Activated CD8-positive, alpha-beta T cell treated with anti-CD3 and anti-CD28 coated beads, Interleukin-2, amount 10 ng/mL, durations not matched to agents 7 days and 5 days (primary cell): ENCODE measurements at regions not wholly inside any gene's neighbourhood (a gene's known extent, or its start where the extent isn't known, plus 50 kb on each side); places are given as distances from the start of the nearest gene placed in this dataset.

Experiments used
- ATAC-seq: fragments of 150-1000 bp; cut with Tn5 transposase; one replicate; pipeline ENCODE4 v1.10.0; 2021; ENCODE audit warnings: moderate library complexity
- CTCF ChIA-PET: fragments of 350-600 bp; sonication (Branson Sonifier 250); formaldehyde crosslinking; loops from one replicate; lab custom pipeline; 2021; ENCODE audit warnings: antibody characterized with exemption; lab: Charles Lee
- POLR2A ChIA-PET: fragments of 350-600 bp; sonication (Branson Sonifier 250); formaldehyde crosslinking; loops from one replicate; lab custom pipeline; 2021; ENCODE audit warnings: antibody characterized with exemption; lab: Charles Lee
- DNase-seq: peaks from one replicate; pipeline ENCODE4 v3.0.0-alpha.2; 2020
- H3K27ac Mint-ChIP-seq: one replicate; pipeline ENCODE4 v1.8.0; 2021; ENCODE audit warnings: mild to moderate bottlenecking, mixed read lengths
- H3K27me3 Mint-ChIP-seq: one replicate; pipeline ENCODE4 v1.8.0; 2021; ENCODE audit warnings: low read depth, mixed read lengths
- H3K36me3 Mint-ChIP-seq: one replicate; pipeline ENCODE4 v1.8.0; 2021; ENCODE audit warnings: low read depth, mixed read lengths
- H3K4me1 Mint-ChIP-seq: one replicate; pipeline ENCODE4 v1.8.0; 2021; ENCODE audit warnings: low read depth, mixed read lengths
- H3K4me3 Mint-ChIP-seq: one replicate; pipeline ENCODE4 v1.8.0; 2021; ENCODE audit warnings: mild to moderate bottlenecking, mixed read lengths
- H3K9me3 Mint-ChIP-seq: one replicate; pipeline ENCODE4 v1.8.0; 2022; ENCODE audit warnings: mixed read lengths; ENCODE audit not compliant: insufficient read depth

DNA sequence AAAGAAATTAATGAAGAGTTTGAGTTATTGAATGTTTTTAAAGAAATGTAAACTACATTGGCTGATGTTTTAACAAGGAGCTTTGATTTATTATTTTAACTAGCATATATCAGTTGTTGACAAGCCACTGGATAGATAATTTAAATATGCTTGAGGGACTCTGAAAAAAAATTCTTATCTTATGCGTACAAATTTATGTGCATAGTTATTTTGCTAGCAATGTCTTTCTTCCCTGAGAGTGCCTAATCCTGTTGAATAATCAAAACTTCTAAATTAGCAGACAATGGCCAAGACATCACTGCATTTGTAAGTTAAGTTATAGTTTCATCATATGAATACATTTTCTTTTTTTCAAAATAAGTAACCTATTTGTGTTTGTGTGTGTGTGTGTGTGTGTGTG, 342.3 kb downstream of the MED10 start:
- ChIA-PET CTCF (no interaction called here), POLR2A (no interaction called here)
- Mint-ChIP-seq H3K36me3 (no peaks in the 10 kb centered on the region), H3K27ac (no peak overlapping the region), H3K4me3 (no peak overlapping the region), H3K27me3 (no peaks in the 10 kb centered on the region), H3K4me1 (no peaks in the 10 kb centered on the region), H3K9me3 (no peaks in the 10 kb centered on the region)
- ATAC-seq (no peak), DNase-seq (no peak)

DNA sequence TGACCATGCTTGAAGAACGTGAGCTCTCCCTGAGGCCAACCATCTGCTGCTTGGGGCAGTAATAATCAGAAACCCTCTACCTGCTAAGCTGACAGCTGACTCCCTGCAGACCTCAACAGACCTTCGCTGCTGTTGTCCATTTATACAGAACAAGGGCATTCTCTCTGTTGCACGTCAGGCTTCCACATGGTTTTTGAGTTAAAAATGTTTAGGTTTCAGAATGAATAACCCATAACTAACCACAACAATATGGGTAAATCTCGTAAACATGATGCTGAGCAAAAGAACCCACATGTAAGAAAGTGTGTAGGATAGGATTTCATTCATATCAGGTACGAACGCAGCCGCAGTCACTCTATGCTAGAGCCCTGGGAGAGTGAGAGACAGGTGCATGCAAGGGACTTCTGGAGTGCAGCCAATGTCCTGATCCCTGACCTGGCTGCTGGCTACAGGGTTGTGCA, 348.5 kb downstream of the MED10 start:
- no peaks in the 10 kb centered on the region for H3K9me3 Mint-ChIP-seq
- POLR2A ChIA-PET = no interaction called here
- ATAC-seq (no peak), DNase-seq (no peak)
- H3K4me3 Mint-ChIP-seq = no peak overlapping the region
- no peak overlapping the region for H3K27ac Mint-ChIP-seq
- H3K4me1 Mint-ChIP-seq = no peaks in the 10 kb centered on the region
- CTCF ChIA-PET = no interaction called here
- H3K27me3 Mint-ChIP-seq = no peaks in the 10 kb centered on the region
- H3K36me3 Mint-ChIP-seq = no peaks in the 10 kb centered on the region

DNA sequence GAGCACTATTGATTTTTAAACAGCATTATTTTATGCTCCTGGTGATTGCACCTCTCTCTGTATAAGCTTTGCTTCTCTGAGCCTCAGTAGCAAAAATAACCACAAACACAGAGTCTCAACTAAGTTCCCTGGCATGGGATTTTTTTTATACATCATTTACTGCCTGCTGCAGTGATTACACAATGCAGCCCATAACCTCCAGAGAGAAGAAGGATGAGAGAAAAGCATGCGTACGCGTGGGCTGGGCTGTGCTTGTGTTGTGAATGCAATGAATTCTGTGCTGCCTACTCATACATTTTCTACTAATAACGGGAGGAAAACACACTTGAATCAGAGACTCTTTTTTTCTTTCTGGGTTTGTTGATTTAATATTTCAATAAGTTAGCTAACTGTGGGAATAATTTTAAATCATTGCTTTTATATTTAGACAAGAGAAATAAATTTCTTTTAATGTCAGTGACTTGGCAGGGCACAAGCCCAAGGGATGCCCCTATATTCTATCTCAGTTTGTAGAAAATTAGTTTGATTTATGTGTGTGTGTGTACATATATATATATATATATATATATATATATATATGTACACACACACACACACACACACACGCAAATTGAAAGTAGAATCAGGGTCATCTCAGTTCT, 351.5 kb downstream of the MED10 start:
- Mint-ChIP-seq H3K27ac (no peak overlapping the region), H3K4me3 (no peak overlapping the region), H3K27me3 (no peaks in the 10 kb centered on the region), H3K36me3 (no peaks in the 10 kb centered on the region), H3K4me1 (no peaks in the 10 kb centered on the region), H3K9me3 (no peaks in the 10 kb centered on the region)
- CTCF ChIA-PET = no interaction called here
- no peak for ATAC-seq
- POLR2A ChIA-PET = no interaction called here
- no peak for DNase-seq

DNA sequence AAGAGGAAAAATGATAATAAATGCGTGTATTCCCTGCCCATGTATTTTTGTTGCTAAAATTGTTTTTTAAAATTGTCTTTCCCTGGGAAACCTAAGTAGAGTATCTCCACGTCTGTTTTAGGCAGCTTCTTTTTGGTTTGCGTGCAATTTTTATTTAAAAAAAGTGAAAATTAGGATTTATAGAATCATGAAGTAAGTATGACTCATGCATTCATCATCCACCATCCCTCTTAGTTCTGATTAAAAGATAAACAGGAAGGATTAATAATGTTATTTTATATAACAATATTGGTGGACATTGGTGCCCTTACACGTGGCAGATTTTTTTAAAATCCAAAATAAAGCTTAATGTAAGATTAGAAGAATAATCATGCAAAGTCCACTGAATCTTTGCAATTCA, 358.7 kb downstream of the MED10 start:
- Mint-ChIP-seq H3K9me3 (no peaks in the 10 kb centered on the region), H3K27ac (no peak overlapping the region), H3K4me3 (no peak overlapping the region), H3K27me3 (no peaks in the 10 kb centered on the region), H3K4me1 (no peaks in the 10 kb centered on the region), H3K36me3 (no peaks in the 10 kb centered on the region)
- POLR2A ChIA-PET = no interaction called here
- no peak for DNase-seq
- no peak for ATAC-seq
- CTCF ChIA-PET = no interaction called here

DNA sequence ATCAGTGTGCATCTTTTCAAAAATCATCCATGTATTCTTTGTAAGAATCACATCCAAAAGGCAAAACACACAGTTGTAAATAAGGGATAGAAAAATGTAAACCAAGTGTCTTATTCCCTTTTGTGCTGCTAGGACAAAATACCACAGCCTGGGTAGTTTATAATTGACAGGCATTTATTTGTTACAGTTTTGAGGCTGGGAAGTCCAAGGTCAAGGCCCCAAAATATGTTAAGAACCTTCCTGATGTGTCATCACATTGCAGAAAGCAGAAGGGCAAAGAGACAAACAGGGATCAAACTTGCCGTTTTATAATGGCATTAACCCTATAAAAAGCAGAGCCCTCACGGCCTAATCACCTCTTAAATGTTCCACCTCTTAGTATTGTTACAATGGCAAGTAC, 364.8 kb downstream of the MED10 start:
- H3K27me3 Mint-ChIP-seq = no peaks in the 10 kb centered on the region
- H3K27ac Mint-ChIP-seq = no peak overlapping the region
- DNase-seq = no peak
- ATAC-seq = no peak
- H3K9me3 Mint-ChIP-seq = no peaks in the 10 kb centered on the region
- CTCF ChIA-PET = no interaction called here
- H3K36me3 Mint-ChIP-seq = no peaks in the 10 kb centered on the region
- H3K4me1 Mint-ChIP-seq = no peaks in the 10 kb centered on the region
- POLR2A ChIA-PET = no interaction called here
- H3K4me3 Mint-ChIP-seq = no peak overlapping the region

DNA sequence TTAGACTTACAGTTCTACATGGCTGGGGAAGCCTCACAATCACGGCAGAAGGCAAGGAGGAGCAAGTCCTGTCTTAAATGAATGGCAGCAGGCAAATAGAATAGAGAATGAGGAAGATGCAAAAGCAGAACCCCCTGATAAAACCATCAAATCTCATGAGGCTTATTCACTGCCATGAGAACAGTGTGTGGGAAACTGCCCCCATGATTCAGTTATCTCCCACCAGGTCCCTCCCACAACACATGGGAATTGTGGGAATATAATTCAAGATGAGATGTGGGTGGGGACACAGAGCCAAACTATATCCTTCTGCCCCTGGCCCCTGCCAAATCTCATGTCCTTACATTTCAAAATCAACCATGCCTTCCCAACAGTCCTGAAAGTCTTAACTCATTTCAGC, 367.1 kb downstream of the MED10 start:
- Mint-ChIP-seq H3K36me3 (no peaks in the 10 kb centered on the region), H3K9me3 (no peaks in the 10 kb centered on the region), H3K4me3 (no peak overlapping the region), H3K27ac (no peak overlapping the region), H3K27me3 (no peaks in the 10 kb centered on the region), H3K4me1 (no peaks in the 10 kb centered on the region)
- DNase-seq (no peak), ATAC-seq (no peak)
- CTCF ChIA-PET = no interaction called here
- POLR2A ChIA-PET = no interaction called here

DNA sequence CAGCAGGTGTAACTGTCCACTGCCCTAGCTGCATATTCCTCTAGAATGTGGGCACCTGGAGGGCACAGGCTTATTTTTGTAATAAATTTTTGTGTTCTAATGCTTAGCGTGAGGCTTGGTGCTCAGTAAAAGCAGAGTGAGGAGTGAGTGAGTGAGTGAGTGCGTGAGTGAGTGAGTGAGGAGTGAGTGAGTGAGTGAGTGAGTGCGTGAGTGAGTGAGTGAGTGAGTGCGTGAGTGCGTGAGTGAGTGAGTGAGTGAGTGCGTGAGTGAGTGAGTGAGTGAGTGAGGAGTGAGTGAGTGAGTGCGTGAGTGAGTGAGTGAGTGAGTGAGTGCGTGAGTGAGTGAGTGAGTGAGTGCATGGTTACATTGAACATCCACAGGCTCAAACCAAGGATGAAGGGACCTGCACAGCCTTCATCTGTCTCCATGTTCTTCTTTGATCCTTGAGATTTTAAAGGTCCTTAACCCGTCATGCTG, 371.5 kb downstream of the MED10 start:
- H3K27me3 Mint-ChIP-seq = no peaks in the 10 kb centered on the region
- H3K36me3 Mint-ChIP-seq = no peaks in the 10 kb centered on the region
- DNase-seq (no peak), ATAC-seq (no peak)
- no peaks in the 10 kb centered on the region for H3K9me3 Mint-ChIP-seq
- H3K4me1 Mint-ChIP-seq = no peaks in the 10 kb centered on the region
- no peak overlapping the region for H3K27ac Mint-ChIP-seq
- POLR2A ChIA-PET = no interaction called here
- H3K4me3 Mint-ChIP-seq = no peak overlapping the region
- CTCF ChIA-PET = no interaction called here

DNA sequence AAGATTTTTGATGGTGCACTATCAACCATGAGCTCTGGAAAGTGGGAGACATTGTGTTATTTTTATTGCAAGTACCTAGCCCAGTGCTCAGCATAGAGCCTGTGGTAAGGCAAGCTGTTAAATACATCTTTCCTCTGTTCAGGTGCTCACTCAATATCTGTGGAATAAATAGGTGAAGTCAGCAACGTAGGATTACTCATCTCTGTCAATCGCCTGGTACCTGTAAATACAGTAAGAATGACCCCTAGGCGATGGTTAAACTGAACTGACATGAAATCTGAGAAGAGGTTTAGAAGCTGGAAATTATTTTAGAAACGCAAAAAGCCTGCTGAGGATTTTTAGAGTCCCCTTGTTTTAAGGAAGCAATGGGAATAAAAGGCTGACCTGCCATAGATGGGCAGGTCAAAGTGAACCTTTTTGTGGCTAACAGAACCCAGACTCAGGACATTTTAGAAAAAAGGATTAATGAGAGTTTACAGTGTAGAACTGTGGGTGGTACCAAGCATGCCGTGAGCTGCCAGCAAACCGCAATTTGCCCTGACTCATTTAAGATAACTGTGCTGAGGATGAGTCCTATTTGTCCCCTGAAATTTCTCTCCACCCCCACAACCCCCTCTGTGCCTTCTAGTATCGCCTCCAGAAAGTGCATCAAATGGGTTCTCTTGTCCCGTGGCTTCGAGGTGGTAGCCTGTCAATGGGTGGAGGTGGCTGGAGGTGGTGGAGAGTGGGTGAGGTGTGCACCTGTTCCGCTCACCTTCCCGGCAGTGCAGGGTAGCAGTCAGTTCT, 375.1 kb downstream of the MED10 start:
- Mint-ChIP-seq H3K9me3 (no peaks in the 10 kb centered on the region), H3K27ac (no peak overlapping the region), H3K4me1 (no peaks in the 10 kb centered on the region), H3K4me3 (no peak overlapping the region), H3K36me3 (no peaks in the 10 kb centered on the region), H3K27me3 (no peaks in the 10 kb centered on the region)
- CTCF ChIA-PET = no interaction called here
- ATAC-seq = no peak
- no peak for DNase-seq
- POLR2A ChIA-PET = no interaction called here

DNA sequence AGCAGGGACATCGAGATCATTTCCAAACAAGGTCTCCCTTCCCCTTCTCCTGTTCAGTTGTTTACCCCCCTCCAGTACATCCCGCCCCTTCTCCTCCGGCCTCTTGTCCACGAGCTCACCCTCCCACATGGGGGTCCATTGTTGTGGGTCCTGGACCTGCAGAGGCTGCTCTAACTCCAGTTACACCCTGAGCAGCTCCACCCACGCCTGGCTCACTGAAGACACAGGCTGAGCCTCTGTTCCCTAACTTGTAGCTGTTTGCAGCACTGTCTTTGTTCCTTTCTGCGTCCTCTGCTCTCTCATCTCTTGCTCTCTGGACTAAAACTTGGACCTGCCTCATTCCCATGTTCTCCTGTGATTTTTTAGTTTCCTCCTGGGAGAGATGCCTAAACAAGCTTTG, 377.5 kb downstream of the MED10 start:
- Mint-ChIP-seq H3K27me3 (no peaks in the 10 kb centered on the region), H3K4me3 (no peak overlapping the region), H3K9me3 (peaks cover 3% of the 10 kb centered on the region), H3K4me1 (no peaks in the 10 kb centered on the region), H3K27ac (no peak overlapping the region), H3K36me3 (no peaks in the 10 kb centered on the region)
- ChIA-PET POLR2A (interaction anchor here (0.7 kb wide), 1 partner anchor 107 kb away, joined by 3 read pairs; no protein-coding TSS in a partner anchor), CTCF (no interaction called here)
- DNase-seq (no peak), ATAC-seq (no peak)

DNA sequence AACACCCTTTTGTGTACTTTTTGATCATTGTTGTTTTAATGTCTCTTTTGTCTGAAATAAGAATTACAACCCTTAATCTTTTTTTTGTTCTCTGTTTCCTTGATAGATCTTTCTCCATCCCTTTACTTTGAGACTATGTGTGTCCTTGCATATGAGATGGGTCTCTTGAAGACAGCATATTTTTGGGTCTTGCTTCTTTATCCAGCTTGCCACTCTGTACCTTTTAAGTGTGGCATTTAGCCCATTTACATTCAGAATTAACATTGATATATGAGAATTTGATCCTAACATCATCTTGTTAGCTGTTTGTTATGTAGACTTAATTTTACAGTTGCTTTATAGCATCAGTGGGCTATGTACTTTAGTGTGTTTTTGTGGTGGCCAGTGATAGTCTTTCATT, 382.5 kb downstream of the MED10 start:
- Mint-ChIP-seq H3K27me3 (no peaks in the 10 kb centered on the region), H3K27ac (no peak overlapping the region), H3K9me3 (peaks cover 3% of the 10 kb centered on the region), H3K4me1 (no peaks in the 10 kb centered on the region), H3K4me3 (no peak overlapping the region), H3K36me3 (no peaks in the 10 kb centered on the region)
- POLR2A ChIA-PET = no interaction called here
- CTCF ChIA-PET = no interaction called here
- ATAC-seq (no peak), DNase-seq (no peak)

DNA sequence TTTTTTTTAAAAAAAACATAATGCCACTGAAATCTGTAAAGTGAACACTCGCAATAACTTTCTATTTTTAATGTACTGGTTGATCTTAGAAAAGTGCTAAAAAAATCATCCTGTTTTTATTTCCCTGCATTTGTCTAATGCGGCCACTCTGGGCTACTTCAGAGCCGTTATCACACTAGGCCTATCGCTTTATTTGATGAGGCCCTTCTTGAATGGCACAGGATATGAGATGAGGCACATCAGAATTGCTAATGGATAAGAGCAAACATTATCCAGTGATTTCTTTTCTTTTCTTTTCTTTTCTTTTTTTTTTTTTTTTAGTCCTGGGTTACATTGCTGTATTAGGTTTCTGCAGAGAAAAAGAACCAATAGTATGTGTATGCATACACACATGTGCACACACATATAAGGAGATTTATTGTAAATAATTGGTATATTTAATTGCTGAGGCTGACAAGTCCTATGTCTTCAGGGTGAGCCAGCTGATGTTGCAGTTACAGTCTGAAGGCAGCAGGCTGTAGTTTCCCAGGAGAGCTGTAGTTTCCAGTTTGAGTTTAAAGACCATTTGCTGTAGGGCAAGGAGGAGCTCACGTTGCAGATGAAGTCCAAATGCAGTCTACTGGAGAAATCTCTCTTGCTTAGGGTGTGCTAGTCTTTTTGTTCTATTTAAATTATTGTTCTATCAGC, 391.7 kb downstream of the MED10 start:
- POLR2A ChIA-PET = no interaction called here
- Mint-ChIP-seq H3K4me3 (no peak overlapping the region), H3K36me3 (no peaks in the 10 kb centered on the region), H3K9me3 (no peaks in the 10 kb centered on the region), H3K27ac (no peak overlapping the region), H3K27me3 (no peaks in the 10 kb centered on the region), H3K4me1 (no peaks in the 10 kb centered on the region)
- no peak for DNase-seq
- CTCF ChIA-PET = no interaction called here
- ATAC-seq = no peak

DNA sequence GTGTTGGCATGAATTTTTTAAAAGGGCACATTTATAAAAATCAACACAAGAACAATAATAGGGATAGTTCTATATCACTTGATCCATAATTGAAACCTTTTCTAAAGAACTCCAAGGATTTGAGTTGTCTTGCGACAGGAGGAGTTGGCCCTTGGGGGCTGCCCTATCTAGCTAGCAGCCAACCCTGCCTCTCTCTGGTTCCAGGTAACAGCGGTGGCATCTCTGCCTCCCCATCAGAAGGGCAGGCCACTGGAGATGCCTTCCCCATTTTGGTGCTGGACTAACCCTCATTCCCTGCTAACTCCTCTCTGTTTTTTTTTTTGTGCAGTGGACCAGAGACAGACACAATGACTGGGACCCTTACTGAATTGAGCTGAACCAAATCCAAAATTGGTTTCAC, 393.0 kb downstream of the MED10 start:
- Mint-ChIP-seq H3K4me1 (no peaks in the 10 kb centered on the region), H3K4me3 (no peak overlapping the region), H3K27ac (no peak overlapping the region), H3K27me3 (no peaks in the 10 kb centered on the region), H3K9me3 (no peaks in the 10 kb centered on the region), H3K36me3 (no peaks in the 10 kb centered on the region)
- CTCF ChIA-PET = no interaction called here
- no peak for DNase-seq
- ATAC-seq = no peak
- POLR2A ChIA-PET = no interaction called here
